GM12865 (cell line): ENCODE measurements at regions not wholly inside any gene's neighbourhood (a gene's known extent, or its start where the extent isn't known, plus 50 kb on each side); places are given as distances from the start of the nearest gene placed in this dataset.

Experiments used
- DNase-seq: peaks from one replicate; pipeline ENCODE4 v3.0.0; 2010; ENCODE audit warnings: low read depth
- H3K4me3 ChIP-seq: 2 replicates; pipeline ENCODE4 v1.5.1; 2011; ENCODE audit warnings: mild to moderate bottlenecking, low read depth, low read length, control low read depth
- CTCF ChIP-seq: IDR thresholded peaks from 2 replicates; pipeline ENCODE4 v1.5.1; 2011; ENCODE audit warnings: low read length, control low read depth, low read depth, inconsistent platforms; ENCODE audit not compliant: insufficient read depth; ENCODE audit errors: missing control alignments

- DNase-seq = no peak
- H3K4me3 ChIP-seq = no peak overlapping the region
- no peak for TF ChIP-seq CTCF
Observed at GRCh38 chr3:83302091-83302490, 1540.6 kb upstream of the GBE1 start.

- TF ChIP-seq CTCF = no peak
- DNase-seq = no peak
- no peak overlapping the region for H3K4me3 ChIP-seq
Observed at GRCh38 chr3:83317605-83318004, 1556.2 kb upstream of the GBE1 start.

- H3K4me3 ChIP-seq = no peak overlapping the region
- no peak for DNase-seq
- no peak for TF ChIP-seq CTCF
Observed at GRCh38 chr3:83320726-83321125, 1559.3 kb upstream of the GBE1 start.

GRCh38 chr3:83321457-83321856 is 1560.0 kb upstream of the GBE1 start:
- no peak for TF ChIP-seq CTCF
- DNase-seq = no peak
- no peak overlapping the region for H3K4me3 ChIP-seq

- DNase-seq = no peak
- no peak overlapping the region for H3K4me3 ChIP-seq
- TF ChIP-seq CTCF = no peak
Observed at GRCh38 chr3:83321891-83322290, 1560.4 kb upstream of the GBE1 start.

- no peak overlapping the region for H3K4me3 ChIP-seq
- no peak for DNase-seq
- no peak for TF ChIP-seq CTCF
Observed at GRCh38 chr3:83354205-83354604, 1592.8 kb upstream of the GBE1 start.

- no peak overlapping the region for H3K4me3 ChIP-seq
- no peak for DNase-seq
- TF ChIP-seq CTCF = no peak
Observed at GRCh38 chr3:83393276-83393675, 1565.5 kb upstream of the CADM2 start.
